GM12873 (cell line): ENCODE measurements at regions not wholly inside any gene's neighbourhood (a gene's known extent, or its start where the extent isn't known, plus 50 kb on each side); places are given as distances from the start of the nearest gene placed in this dataset.

ENCODE experiments used
- CTCF ChIP-seq: IDR thresholded peaks from 2 replicates; pipeline ENCODE4 v1.5.1; 2012; ENCODE audit warnings: low read depth, mild to moderate bottlenecking, moderate library complexity, low read length, control low read depth; ENCODE audit not compliant: insufficient read depth; ENCODE audit errors: missing control alignments

GRCh38 chr7:119713606-119714005 is 559.4 kb upstream of the KCND2 start:
- TF ChIP-seq CTCF: no peak

GRCh38 chr7:119720541-119720940 is 552.4 kb upstream of the KCND2 start:
- no peak for TF ChIP-seq CTCF

GRCh38 chr7:119724041-119724792 is 548.8 kb upstream of the KCND2 start:
- TF ChIP-seq CTCF: no peak

GRCh38 chr7:119733127-119733879 is 539.7 kb upstream of the KCND2 start:
- no peak for TF ChIP-seq CTCF

- no peak for TF ChIP-seq CTCF
These were observed 535.6 kb upstream of the KCND2 start for GRCh38 chr7:119737390-119737789.

GRCh38 chr7:119748251-119748860 is 524.6 kb upstream of the KCND2 start:
- TF ChIP-seq CTCF: no peak

GRCh38 chr7:119748991-119749390 is 524.0 kb upstream of the KCND2 start:
- TF ChIP-seq CTCF: no peak
